HCT116 (cell line): ENCODE measurements at regions not wholly inside any gene's neighbourhood (a gene's known extent, or its start where the extent isn't known, plus 50 kb on each side); places are given as distances from the start of the nearest gene placed in this dataset.

ENCODE experiments used
- CBX3 ChIP-seq: IDR thresholded peaks from 2 replicates; pipeline ENCODE4 v1.6.1; 2012; ENCODE audit warnings: low read depth
- EZH2 ChIP-seq: fragments of 200-600 bp; sonication (generic); IDR thresholded peaks from 2 replicates; pipeline ENCODE4 v1.6.1; 2017; ENCODE audit warnings: antibody characterized with exemption, mixed run types
- EZH2phosphoT487 ChIP-seq: fragments of 200-600 bp; IDR thresholded peaks from 2 replicates; pipeline ENCODE4 v1.6.1; 2018; ENCODE audit warnings: antibody characterized with exemption, borderline replicate concordance
- POLR2AphosphoS5 ChIP-seq: IDR thresholded peaks from 2 replicates; pipeline ENCODE4 v1.6.1; 2011; ENCODE audit warnings: mild to moderate bottlenecking, low read depth, low read length, moderate library complexity
- ZBTB33 ChIP-seq: IDR thresholded peaks from 2 replicates; pipeline ENCODE4 v1.6.1; 2011; ENCODE audit warnings: mild to moderate bottlenecking, low read length, moderate library complexity; ENCODE audit not compliant: insufficient replicate concordance; ENCODE audit errors: extremely low read depth
- ZNF274 ChIP-seq: fragments of 200-500 bp; sonication (Bioruptor generic); IDR thresholded peaks from 2 replicates; pipeline ENCODE4 v1.6.1; 2014; ENCODE audit warnings: mild to moderate bottlenecking, low read depth, low read length, inconsistent platforms
- TF ChIP-seq, protein P1 (sequence below), 3 experiments: fragments of 200-600 bp in 1 of 3; sonication (generic) in 1 of 3; IDR thresholded peaks in 2 of 3; conservative IDR thresholded peaks in 1 of 3; 2 replicates each; pipeline ENCODE4 v1.5.1; 2012 to 2017; ENCODE audit warnings: low read depth in 2 of 3, low read length in 2 of 3, antibody characterized with exemption in 1 of 3, borderline replicate concordance in 1 of 3, control low read depth in 1 of 3, mild to moderate bottlenecking in 1 of 3, mixed read lengths in 1 of 3, mixed run types in 1 of 3, moderate library complexity in 1 of 3; ENCODE audit not compliant: insufficient read depth in 1 of 3
- TF ChIP-seq, protein P2 (sequence below): IDR thresholded peaks from 2 replicates; pipeline ENCODE4 v1.6.1; 2012
- TF ChIP-seq, protein P3 (sequence below): IDR thresholded peaks from 2 replicates; pipeline ENCODE4 v1.6.1; 2012

GRCh38 chr5:58241389-58241788, 218.5 kb downstream of the PLK2 start:
- TF ChIP-seq POLR2AphosphoS5 (no peak), EZH2 (no peak), CBX3 (no peak), ZBTB33 (no peak), ZNF274 (no peak), EZH2phosphoT487 (no peak)
- TF ChIP-seq, protein P1, sequence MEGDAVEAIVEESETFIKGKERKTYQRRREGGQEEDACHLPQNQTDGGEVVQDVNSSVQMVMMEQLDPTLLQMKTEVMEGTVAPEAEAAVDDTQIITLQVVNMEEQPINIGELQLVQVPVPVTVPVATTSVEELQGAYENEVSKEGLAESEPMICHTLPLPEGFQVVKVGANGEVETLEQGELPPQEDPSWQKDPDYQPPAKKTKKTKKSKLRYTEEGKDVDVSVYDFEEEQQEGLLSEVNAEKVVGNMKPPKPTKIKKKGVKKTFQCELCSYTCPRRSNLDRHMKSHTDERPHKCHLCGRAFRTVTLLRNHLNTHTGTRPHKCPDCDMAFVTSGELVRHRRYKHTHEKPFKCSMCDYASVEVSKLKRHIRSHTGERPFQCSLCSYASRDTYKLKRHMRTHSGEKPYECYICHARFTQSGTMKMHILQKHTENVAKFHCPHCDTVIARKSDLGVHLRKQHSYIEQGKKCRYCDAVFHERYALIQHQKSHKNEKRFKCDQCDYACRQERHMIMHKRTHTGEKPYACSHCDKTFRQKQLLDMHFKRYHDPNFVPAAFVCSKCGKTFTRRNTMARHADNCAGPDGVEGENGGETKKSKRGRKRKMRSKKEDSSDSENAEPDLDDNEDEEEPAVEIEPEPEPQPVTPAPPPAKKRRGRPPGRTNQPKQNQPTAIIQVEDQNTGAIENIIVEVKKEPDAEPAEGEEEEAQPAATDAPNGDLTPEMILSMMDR (IDR thresholded peaks at IDR 0.05 in 2 of 3, conservative IDR thresholded peaks at IDR 0.05 in 1 of 3; ENCODE audit: borderline replicate concordance in 1 of 3, insufficient read depth in 1 of 3, low read depth in 2 of 3, low read length in 2 of 3): no peak
- TF ChIP-seq, protein P2, sequence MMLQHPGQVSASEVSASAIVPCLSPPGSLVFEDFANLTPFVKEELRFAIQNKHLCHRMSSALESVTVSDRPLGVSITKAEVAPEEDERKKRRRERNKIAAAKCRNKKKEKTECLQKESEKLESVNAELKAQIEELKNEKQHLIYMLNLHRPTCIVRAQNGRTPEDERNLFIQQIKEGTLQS: no peak
- TF ChIP-seq, protein P3, sequence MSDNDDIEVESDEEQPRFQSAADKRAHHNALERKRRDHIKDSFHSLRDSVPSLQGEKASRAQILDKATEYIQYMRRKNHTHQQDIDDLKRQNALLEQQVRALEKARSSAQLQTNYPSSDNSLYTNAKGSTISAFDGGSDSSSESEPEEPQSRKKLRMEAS: no peak
